HFF-Myc (cell line): ENCODE measurements at regions not wholly inside any gene's neighbourhood (a gene's known extent, or its start where the extent isn't known, plus 50 kb on each side); places are given as distances from the start of the nearest gene placed in this dataset.

Source experiments
- DNase-seq: peaks from one replicate; pipeline ENCODE4 v3.0.0-alpha.2; 2011; ENCODE audit warnings: low read depth; ENCODE audit errors: extremely low read depth
- H3K4me3 ChIP-seq: replicated peaks from 2 replicates; pipeline ENCODE4 v1.5.1; 2011; ENCODE audit warnings: low read depth, mild to moderate bottlenecking, control low read depth, low read length
- TF ChIP-seq, protein P1 (sequence below): IDR thresholded peaks from 2 replicates; pipeline ENCODE4 v1.5.1; 2012; ENCODE audit warnings: mild to moderate bottlenecking, low read depth, low read length, control low read depth; ENCODE audit errors: missing control alignments

DNA sequence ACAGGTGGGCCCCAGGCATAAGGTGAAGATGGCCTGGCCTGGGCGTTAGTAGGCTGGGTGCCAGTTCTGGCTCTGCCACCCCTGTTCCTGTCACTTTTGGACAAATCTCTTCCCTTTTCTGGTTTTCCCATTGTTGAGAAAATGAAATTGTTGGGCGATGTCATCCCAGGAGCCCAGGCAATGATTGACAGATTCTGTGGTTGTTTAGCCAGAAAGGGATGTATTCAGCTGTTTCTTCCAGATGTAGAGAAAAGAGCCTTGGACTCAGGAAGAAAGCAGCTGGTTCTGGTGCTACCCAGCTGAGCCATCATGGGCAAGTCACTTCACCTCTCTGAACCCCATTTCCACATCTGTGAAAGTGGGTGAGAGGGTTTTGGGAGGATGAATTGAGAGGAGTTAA, 60.1 kb upstream of the MRTFB start:
- no peak for DNase-seq
- TF ChIP-seq, protein P1, sequence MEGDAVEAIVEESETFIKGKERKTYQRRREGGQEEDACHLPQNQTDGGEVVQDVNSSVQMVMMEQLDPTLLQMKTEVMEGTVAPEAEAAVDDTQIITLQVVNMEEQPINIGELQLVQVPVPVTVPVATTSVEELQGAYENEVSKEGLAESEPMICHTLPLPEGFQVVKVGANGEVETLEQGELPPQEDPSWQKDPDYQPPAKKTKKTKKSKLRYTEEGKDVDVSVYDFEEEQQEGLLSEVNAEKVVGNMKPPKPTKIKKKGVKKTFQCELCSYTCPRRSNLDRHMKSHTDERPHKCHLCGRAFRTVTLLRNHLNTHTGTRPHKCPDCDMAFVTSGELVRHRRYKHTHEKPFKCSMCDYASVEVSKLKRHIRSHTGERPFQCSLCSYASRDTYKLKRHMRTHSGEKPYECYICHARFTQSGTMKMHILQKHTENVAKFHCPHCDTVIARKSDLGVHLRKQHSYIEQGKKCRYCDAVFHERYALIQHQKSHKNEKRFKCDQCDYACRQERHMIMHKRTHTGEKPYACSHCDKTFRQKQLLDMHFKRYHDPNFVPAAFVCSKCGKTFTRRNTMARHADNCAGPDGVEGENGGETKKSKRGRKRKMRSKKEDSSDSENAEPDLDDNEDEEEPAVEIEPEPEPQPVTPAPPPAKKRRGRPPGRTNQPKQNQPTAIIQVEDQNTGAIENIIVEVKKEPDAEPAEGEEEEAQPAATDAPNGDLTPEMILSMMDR = no peak
- H3K4me3 ChIP-seq = no peak overlapping the region

DNA sequence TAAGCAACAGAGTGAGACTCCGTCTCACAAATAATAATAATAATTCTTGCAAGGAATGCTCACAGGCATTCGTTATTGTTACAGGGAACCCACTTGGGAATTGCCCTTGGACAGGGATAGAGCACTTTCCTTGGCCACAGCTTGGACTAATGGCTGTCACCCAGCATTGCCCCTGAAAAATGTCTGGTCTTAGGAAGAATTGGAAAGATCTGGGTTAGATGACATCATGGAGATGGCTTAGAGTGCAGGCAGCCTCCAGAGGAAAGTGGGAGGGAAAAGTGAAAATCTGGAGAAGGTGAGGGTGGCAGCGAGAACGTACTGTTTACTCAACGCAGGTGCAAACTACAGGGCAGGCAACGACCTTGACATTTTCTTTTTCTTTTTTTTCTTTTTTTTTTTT, 59.3 kb upstream of the MRTFB start:
- DNase-seq = no peak
- no peak overlapping the region for H3K4me3 ChIP-seq
- TF ChIP-seq, protein P1 = no peak

DNA sequence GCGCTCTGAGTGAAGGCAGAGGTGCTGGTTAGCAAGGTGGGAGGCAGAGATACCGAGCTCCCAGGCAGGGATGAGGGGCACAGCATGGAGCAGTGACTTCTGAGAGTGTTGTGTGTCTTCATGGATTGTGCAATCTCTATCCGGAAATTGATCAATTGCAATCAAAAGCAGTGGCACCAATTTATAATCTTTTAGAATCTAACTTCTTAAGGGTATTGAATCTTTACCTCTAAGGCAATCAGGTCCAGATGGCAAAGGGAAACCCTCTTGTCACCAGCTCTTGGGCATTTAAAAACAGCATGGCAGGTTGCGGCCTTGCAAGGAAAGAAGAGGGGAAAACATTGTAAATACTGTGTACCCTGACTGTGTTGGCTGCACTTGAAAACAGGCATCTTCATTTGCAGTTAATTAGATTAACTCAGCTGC, 58.0 kb upstream of the MRTFB start:
- no peak overlapping the region for H3K4me3 ChIP-seq
- no peak for DNase-seq
- TF ChIP-seq, protein P1 = no peak

DNA sequence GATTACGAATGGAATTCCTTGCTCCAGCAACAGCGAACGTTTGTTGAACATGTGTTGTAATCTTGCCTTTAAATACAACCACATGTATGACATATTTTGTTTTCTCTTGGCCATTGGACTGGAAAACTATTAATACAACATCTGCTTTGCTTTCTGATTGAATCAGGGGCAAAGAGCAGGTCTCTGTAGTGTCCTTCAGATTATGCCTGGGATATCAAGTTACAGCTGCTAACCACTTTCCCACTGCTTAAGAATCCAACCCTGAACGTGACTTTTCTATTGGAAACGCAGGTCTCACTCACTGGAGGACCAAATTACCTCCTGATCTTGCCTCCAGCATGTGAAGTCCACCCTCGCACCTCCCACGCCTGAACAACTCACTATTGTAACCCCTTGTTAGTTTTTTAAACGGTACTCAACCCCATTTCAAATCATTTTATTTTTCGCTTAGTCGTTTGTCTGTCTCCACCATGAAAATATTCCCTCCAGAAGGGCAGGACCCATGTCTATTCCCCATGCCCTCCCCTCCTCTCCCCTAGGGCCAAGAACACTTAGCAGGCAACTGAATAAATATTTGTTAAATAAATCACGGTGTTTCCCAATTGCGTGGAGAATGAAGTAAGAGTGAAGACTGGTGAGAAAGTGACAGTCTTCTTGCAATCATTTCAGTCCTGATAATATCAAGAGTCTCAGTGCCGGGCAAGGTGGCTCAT, 57.4 kb upstream of the MRTFB start:
- TF ChIP-seq, protein P1 = no peak
- H3K4me3 ChIP-seq = no peak overlapping the region; the same call in 1 of the 2 replicates
- DNase-seq = peak; percentile 97

DNA sequence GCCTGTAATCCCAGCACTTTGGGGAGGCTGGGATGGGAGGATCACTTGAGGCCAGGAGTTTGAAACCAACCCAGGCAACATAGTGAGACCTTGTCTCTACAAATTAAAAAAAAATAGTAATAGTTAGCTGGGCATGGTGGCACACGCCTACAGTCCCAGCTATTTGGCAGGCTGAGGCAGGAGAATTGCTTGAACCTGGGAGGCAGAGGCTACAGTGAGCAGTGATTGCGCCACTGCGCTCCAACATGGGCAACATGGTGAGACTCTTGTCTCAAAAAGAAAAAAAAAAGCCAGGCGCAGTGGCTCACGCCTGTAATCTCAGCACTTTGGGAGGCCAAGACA, 56.9 kb upstream of the MRTFB start:
- TF ChIP-seq, protein P1 = no peak
- DNase-seq = no peak
- H3K4me3 ChIP-seq = no peak overlapping the region; the same call in 1 of the 2 replicates

DNA sequence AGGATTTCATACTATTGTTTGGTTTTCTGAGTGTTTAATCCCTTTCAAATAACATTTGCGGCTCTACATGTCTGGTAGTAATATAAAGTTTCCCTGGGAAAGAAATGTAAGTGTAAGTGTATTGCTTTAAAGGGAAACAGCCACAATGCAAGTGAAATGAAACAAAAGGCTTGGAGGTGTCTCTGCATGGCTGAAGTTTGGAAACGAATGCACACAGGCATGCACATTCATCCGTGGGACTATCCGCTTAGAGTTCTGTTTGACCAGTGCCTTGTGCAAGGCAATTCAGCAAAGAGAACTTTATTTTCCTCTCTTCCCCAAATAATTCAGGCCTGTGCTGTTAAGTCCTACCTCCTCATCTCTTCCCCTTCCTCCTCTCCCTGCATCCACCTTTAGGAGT, 56.1 kb upstream of the MRTFB start:
- DNase-seq = no peak
- H3K4me3 ChIP-seq = no peak overlapping the region
- TF ChIP-seq, protein P1 = no peak

DNA sequence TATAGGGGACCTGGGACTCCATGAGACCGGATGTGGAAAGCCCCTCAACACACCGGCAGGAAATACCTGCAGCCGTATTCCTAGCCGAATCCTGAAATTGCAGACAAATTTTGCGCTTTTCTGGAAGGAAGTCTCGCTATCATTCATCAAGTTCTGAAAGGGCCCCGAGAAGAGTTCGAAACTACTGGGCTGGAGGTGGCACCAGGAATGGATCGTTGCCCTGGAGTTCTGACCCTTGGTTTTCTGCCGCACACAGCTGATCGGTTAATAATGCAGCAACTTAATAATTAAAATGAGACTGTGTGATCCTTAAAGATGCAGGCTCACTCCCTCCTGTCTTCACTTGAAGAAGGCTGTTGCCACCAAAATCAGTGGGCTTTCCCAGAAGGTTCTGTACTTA, 55.7 kb upstream of the MRTFB start:
- DNase-seq = no peak
- H3K4me3 ChIP-seq = peak overlapping the region; percentile 13
- TF ChIP-seq, protein P1 = no peak
